ENCODE measurements at regions not wholly inside any gene's neighbourhood (a gene's known extent, or its start where the extent isn't known, plus 50 kb on each side); places are given as distances from the start of the nearest gene placed in this dataset.
"Not testable (repeated sequence)": the region's sequence is repeated elsewhere in the genome, so short reads cannot be mapped to it uniquely, and the experiment has no call there.

DNA sequence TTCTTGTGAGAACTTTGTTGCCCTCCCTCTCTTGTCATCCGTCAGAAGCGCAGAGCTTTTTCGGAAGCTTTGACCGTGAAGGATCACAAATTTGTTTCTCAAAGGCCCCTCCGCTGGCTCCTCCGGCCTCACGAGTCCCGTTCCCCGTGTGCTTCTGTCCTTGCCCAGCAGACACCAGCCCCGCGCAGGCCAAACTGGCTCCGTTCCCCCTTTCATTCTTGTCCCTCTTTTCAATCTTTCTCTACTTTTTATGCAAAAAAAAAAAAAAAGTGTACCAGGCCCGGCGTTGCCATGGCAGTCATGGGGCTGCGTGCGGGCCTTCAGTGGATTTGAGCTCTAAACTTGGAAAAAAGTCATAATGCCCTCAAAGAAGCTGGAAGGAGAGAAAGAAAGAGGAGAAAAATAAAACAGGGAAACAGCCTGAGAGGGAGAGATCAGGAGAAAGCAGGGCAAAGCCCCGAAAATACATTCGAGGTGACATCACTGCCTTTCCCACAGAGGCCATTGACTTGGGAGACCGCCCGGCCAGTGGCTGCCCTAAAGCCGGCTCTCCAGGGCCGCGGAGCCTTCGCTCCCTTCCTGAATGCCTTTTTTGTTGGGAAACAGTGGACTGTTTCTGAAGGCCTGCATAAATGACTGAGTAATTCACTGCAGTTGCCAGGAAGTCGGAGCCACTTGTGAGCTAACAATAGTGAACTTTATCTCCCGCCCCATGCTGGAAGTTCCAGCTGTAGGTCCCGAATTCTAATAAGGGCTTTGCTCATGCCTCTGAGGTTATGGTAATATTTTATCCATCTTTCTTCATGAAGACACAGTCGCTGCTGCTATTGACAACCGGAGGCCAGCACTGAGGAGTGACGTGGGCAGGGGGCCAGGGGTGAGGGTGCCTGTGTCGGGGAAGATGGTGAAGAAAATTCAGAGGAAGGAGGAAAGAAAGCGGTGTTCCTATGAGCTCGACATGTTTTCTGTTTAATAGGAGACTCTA is 670.9 kb downstream of the QKI start:
- DNase-seq (ENCODE audit: low spot score in 2 of 2), result peak in 1 of 2 donors; percentile 79
- no peaks in the 10 kb centered on the region for H3K4me1 ChIP-seq
- TF ChIP-seq POLR2A (IDR thresholded peaks at IDR 0.05) (no peak), POLR2AphosphoS5 (IDR thresholded peaks at IDR 0.05) (no peak), EP300 (IDR thresholded peaks at IDR 0.05) (no peak)
- TF ChIP-seq, protein P1, sequence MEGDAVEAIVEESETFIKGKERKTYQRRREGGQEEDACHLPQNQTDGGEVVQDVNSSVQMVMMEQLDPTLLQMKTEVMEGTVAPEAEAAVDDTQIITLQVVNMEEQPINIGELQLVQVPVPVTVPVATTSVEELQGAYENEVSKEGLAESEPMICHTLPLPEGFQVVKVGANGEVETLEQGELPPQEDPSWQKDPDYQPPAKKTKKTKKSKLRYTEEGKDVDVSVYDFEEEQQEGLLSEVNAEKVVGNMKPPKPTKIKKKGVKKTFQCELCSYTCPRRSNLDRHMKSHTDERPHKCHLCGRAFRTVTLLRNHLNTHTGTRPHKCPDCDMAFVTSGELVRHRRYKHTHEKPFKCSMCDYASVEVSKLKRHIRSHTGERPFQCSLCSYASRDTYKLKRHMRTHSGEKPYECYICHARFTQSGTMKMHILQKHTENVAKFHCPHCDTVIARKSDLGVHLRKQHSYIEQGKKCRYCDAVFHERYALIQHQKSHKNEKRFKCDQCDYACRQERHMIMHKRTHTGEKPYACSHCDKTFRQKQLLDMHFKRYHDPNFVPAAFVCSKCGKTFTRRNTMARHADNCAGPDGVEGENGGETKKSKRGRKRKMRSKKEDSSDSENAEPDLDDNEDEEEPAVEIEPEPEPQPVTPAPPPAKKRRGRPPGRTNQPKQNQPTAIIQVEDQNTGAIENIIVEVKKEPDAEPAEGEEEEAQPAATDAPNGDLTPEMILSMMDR (IDR thresholded peaks at IDR 0.05), result no peak
- no peaks in the 10 kb centered on the region for H3K27me3 ChIP-seq
- no peaks in the 10 kb centered on the region for H3K9me3 ChIP-seq
- no peak overlapping the region for H3K4me3 ChIP-seq
- peak overlapping the region; percentile 72 for H3K27ac ChIP-seq
- H3K36me3 ChIP-seq, result no peaks in the 10 kb centered on the region
- 66% methylated on average over 33 of the region's 33 CpGs for WGBS

DNA sequence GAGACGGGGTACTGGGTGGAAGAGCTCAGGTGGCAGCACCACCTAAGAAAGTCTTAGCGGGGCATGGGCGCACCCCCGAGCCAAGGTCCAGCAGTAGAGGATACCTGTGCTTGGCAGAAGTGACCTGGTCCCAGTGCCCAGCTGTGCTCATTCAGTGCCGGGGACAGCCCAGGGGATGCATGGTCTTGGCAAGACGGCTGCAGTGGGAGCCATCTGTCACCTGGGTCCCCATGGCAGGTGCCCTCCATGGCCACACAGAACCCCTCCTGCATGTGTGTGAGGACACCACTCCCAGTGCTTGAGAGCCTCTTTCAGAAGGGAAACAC is 664.7 kb downstream of the QKI start:
- Histone ChIP-seq H3K27me3 (no peaks in the 10 kb centered on the region), H3K4me3 (no peak overlapping the region), H3K4me1 (no peaks in the 10 kb centered on the region), H3K36me3 (no peaks in the 10 kb centered on the region), H3K27ac (no peak overlapping the region), H3K9me3 (no peaks in the 10 kb centered on the region)
- no peak for DNase-seq (ENCODE audit: low spot score in 2 of 2)
- TF ChIP-seq EP300 (IDR thresholded peaks at IDR 0.05) (no peak), POLR2AphosphoS5 (IDR thresholded peaks at IDR 0.05) (no peak), POLR2A (IDR thresholded peaks at IDR 0.05) (no peak)
- TF ChIP-seq, protein P1 (IDR thresholded peaks at IDR 0.05), result no peak
- WGBS, result 97% methylated on average over 5 of the region's 6 CpGs

DNA sequence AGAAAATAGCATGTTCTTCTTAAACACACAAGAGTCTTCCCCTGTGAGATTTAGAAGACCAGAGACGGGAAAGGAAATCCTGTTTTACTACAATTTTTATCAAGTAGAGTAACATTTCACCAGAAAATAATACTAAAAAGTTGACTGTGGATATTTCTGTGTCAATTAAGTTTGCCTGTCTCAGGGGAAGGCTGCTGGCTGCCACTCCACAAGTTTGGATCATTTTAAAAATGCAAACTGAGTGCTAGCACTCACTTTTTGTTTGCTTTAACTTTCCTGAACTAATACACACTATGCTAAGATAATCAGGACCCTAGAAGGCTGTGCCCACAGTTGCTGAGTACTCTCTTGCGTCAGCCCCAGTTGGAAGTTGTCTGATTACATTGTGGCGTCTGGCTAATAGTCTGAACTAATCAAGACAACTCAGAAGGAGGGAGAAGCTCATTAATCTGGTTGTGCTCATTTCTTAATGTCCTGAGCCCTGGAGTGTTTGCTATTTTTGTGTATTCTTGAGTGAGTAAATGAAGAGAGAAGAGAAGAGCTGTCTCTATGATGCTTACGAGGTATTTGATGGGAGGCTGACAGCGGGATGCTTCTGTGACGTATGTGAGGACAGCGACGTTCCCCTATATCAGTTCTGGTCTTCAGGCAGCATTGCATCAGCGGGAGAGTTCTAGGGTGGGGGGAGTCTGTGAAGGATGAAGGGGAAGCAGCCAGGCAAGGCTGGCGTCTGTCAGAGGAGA is 664.2 kb downstream of the QKI start:
- H3K9me3 ChIP-seq, result no peaks in the 10 kb centered on the region
- no peaks in the 10 kb centered on the region for H3K27me3 ChIP-seq
- TF ChIP-seq POLR2AphosphoS5 (IDR thresholded peaks at IDR 0.05), result no peak
- TF ChIP-seq EP300 (IDR thresholded peaks at IDR 0.05), result no peak
- no peak for TF ChIP-seq POLR2A (IDR thresholded peaks at IDR 0.05)
- TF ChIP-seq, protein P1 (IDR thresholded peaks at IDR 0.05), result no peak
- H3K4me1 ChIP-seq, result no peaks in the 10 kb centered on the region
- WGBS, result 76% methylated on average over 10 of the region's 10 CpGs
- no peak for DNase-seq (ENCODE audit: low spot score in 2 of 2)
- no peak overlapping the region for H3K4me3 ChIP-seq
- no peaks in the 10 kb centered on the region for H3K36me3 ChIP-seq
- no peak overlapping the region for H3K27ac ChIP-seq

DNA sequence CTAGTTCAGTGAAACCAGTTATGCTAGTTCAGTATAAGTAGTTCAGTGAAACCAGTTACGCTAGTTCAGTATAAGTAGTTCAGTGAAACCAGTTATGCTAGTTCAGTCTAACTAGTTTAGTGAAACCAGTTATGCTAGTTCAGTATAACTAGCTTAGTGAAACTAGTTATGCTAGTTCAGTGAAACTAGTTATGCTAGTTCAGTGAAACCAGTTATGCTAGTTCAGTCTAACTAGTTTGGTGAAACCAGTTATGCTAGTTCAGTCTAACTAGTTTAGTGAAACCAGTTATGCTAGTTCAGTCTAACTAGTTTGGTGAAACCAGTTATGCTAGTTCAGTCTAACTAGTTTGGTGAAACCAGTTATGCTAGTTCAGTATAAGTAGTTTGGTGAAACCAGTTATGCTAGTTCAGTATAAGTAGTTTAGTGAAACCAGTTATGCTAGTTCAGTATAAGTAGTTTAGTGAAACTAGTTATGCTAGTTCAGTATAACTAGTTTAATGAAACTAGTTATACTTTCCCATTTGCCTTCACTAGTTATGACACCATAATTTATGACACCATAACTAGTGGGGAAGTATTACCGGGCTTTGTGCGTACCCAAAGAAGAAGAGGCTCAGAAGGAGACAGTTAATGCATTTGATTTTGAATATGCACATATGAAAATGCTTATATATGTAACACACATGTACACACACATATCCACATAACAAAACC is 662.5 kb downstream of the QKI start:
- H3K27me3 ChIP-seq; H3K4me3 ChIP-seq; H3K4me1 ChIP-seq; H3K27ac ChIP-seq; DNase-seq (ENCODE audit: low spot score in 2 of 2); H3K9me3 ChIP-seq; H3K36me3 ChIP-seq: not testable (repeated sequence)
- 81% methylated on average over 3 of the region's 3 CpGs for WGBS

DNA sequence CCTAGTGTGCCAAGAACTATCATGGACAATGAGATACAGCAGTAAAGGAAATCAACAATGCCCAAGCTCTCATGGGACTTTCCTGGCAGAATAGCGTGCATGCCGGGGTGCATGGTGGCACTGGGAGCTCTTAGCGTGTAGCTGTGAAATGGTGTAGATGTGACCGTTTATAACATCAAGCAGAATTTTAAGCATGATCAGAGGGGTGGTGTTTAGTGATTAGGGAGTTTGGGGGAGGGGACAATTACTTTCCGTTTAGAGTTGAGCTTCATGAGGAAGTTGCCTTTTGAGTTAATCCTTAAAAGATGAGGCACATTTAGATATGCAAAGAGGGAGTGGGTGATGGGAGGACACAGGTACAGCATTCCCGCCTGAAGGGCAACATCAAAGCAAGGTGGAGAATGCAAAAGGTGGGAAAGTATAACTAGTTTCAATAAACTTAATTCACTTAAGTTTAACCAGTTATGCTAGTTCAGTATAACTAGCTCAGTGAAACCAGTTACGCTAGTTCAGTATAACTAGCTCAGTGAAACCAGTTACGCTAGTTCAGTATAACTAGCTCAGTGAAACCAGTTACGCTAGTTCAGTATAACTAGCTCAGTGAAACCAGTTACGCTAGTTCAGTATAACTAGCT is 661.6 kb downstream of the QKI start:
- Histone ChIP-seq H3K27me3 (no peaks in the 10 kb centered on the region), H3K36me3 (no peaks in the 10 kb centered on the region), H3K9me3 (no peaks in the 10 kb centered on the region), H3K4me1 (no peaks in the 10 kb centered on the region), H3K27ac (no peak overlapping the region), H3K4me3 (no peak overlapping the region)
- DNase-seq (ENCODE audit: low spot score in 2 of 2), result no peak
- TF ChIP-seq, protein P1 (IDR thresholded peaks at IDR 0.05), result no peak
- TF ChIP-seq POLR2A (IDR thresholded peaks at IDR 0.05) (no peak), POLR2AphosphoS5 (IDR thresholded peaks at IDR 0.05) (no peak), EP300 (IDR thresholded peaks at IDR 0.05) (no peak)
- 83% methylated on average over 8 of the region's 10 CpGs for WGBS
